ENCODE measurements at regions not wholly inside any gene's neighbourhood (a gene's known extent, or its start where the extent isn't known, plus 50 kb on each side); places are given as distances from the start of the nearest gene placed in this dataset.

GRCh38 chr7:66537380-66537779, 91.3 kb upstream of the KCTD7 start:
- no peak for TF ChIP-seq CTCF (IDR thresholded peaks at IDR 0.05)
- TF ChIP-seq POLR2AphosphoS5 (IDR thresholded peaks at IDR 0.05) = no peak
- no peak for TF ChIP-seq POLR2A (IDR thresholded peaks at IDR 0.05)
